A549 (cell line): ENCODE measurements at regions not wholly inside any gene's neighbourhood (a gene's known extent, or its start where the extent isn't known, plus 50 kb on each side); places are given as distances from the start of the nearest gene placed in this dataset.
A peak's percentile ranks its signal among the peaks of the same experiment; 100 is the strongest.

Experiments
- CBX2 ChIP-seq: fragments of 200-600 bp; sonication (generic); IDR thresholded peaks from 2 replicates; pipeline ENCODE4 v1.6.1; 2016; ENCODE audit warnings: low read depth, mild to moderate bottlenecking, borderline replicate concordance
- CBX8 ChIP-seq: fragments of 200-600 bp; sonication (generic); IDR thresholded peaks from 2 replicates; pipeline ENCODE4 v1.6.1; 2016
- CHD2 ChIP-seq: fragments of 150-350 bp; IDR thresholded peaks from 2 replicates; pipeline ENCODE4 v1.6.1; 2014; ENCODE audit warnings: low read length; ENCODE audit not compliant: partially characterized antibody
- CHD4 ChIP-seq: fragments of 200-600 bp; sonication (generic); IDR thresholded peaks from 2 replicates; pipeline ENCODE4 v1.6.1; 2016; ENCODE audit warnings: antibody characterized with exemption, mild to moderate bottlenecking, borderline replicate concordance
- EHF ChIP-seq: fragments of 250-450 bp; sonication (Bioruptor Pico); IDR thresholded peaks from 2 replicates; pipeline ENCODE4 v1.5.0; 2020; ENCODE audit warnings: mild to moderate bottlenecking
- EHMT2 ChIP-seq: fragments of 200-600 bp; sonication (generic); IDR thresholded peaks from 2 replicates; pipeline ENCODE4 v1.6.1; 2016; ENCODE audit warnings: antibody characterized with exemption, low read depth, mild to moderate bottlenecking, moderate library complexity
- ESRRA ChIP-seq: fragments of 150-350 bp; IDR thresholded peaks from 2 replicates; pipeline ENCODE4 v1.6.1; 2014; ENCODE audit warnings: mild to moderate bottlenecking, low read length, borderline replicate concordance
- FOSL2 ChIP-seq, 2 experiments: fragments of 450-650 bp in 1 of 2; fragments of >200 bp in 1 of 2; sonication (Bioruptor Twin) in 1 of 2; formaldehyde crosslinking; IDR thresholded peaks; 2 replicates each; pipeline versions ENCODE4 v1.5.0 to v1.6.1; 2016 to 2020; ENCODE audit warnings: mild to moderate bottlenecking in 1 of 2, moderate library complexity in 1 of 2
- FOXS1 ChIP-seq: fragments of 250-450 bp; sonication (Bioruptor Pico); IDR thresholded peaks from 2 replicates; pipeline ENCODE4 v1.5.0; 2020; ENCODE audit warnings: mild to moderate bottlenecking, moderate library complexity
- HDAC2 ChIP-seq: fragments of 200-600 bp; sonication (generic); IDR thresholded peaks from 2 replicates; pipeline ENCODE4 v1.6.1; 2016
- HEYL ChIP-seq: fragments of 250-450 bp; sonication (Bioruptor Pico); IDR thresholded peaks from 2 replicates; pipeline ENCODE4 v1.8.0; 2021; ENCODE audit warnings: mild to moderate bottlenecking, moderate library complexity
- HOXA7 ChIP-seq: fragments of 250-450 bp; sonication (Bioruptor Pico); IDR thresholded peaks from 2 replicates; pipeline ENCODE4 v1.5.0; 2020; ENCODE audit warnings: mild to moderate bottlenecking, moderate library complexity
- KDM1A ChIP-seq: fragments of 200-600 bp; sonication (generic); IDR thresholded peaks from 2 replicates; pipeline ENCODE4 v1.6.1; 2016; ENCODE audit warnings: low read depth, mild to moderate bottlenecking
- KDM5A ChIP-seq: fragments of 200-600 bp; sonication (generic); IDR thresholded peaks from 2 replicates; pipeline ENCODE4 v1.6.1; 2016; ENCODE audit warnings: antibody characterized with exemption, mild to moderate bottlenecking
- MAFK ChIP-seq: fragments of 450-650 bp; IDR thresholded peaks from 2 replicates; pipeline ENCODE4 v1.6.1; 2014; ENCODE audit not compliant: partially characterized antibody
- MYC ChIP-seq: IDR thresholded peaks from 2 replicates; pipeline ENCODE4 v1.6.1; 2012; ENCODE audit warnings: mild to moderate bottlenecking, inconsistent platforms, low read length, improper control_type of control experiment, borderline replicate concordance
- NFE2L2 ChIP-seq: fragments of 150-350 bp; conservative IDR thresholded peaks from 2 replicates; pipeline ENCODE4 v1.6.1; 2014; ENCODE audit warnings: low read length
- NR3C1 ChIP-seq: fragments of >200 bp; sonication (Bioruptor Twin); formaldehyde crosslinking; IDR thresholded peaks from 3 replicates; pipeline ENCODE4 v1.6.1; 2017
- PHF8 ChIP-seq: fragments of 200-600 bp; sonication (generic); IDR thresholded peaks from 2 replicates; pipeline ENCODE4 v1.6.1; 2016; ENCODE audit warnings: low read depth, mild to moderate bottlenecking, antibody characterized with exemption, moderate library complexity, borderline replicate concordance
- POLR2A ChIP-seq: IDR thresholded peaks from 2 replicates; pipeline ENCODE4 v1.6.1; 2012; ENCODE audit warnings: mild to moderate bottlenecking, low read length
- RAD21 ChIP-seq, 2 experiments: fragments of >200 bp in 1 of 2; sonication (Bioruptor Twin) in 1 of 2; formaldehyde crosslinking in 1 of 2; IDR thresholded peaks in 1 of 2; conservative IDR thresholded peaks in 1 of 2; 2 replicates in 1 of 2; 3 replicates in 1 of 2; pipeline ENCODE4 v1.6.1; 2012 to 2018; ENCODE audit warnings: inconsistent platforms in 1 of 2
- RCOR1 ChIP-seq: fragments of 150-350 bp; IDR thresholded peaks from 2 replicates; pipeline ENCODE4 v1.6.1; 2014; ENCODE audit warnings: antibody characterized with exemption, low read length, low read depth
- REST ChIP-seq: fragments of 200-600 bp; sonication (generic); IDR thresholded peaks from 2 replicates; pipeline ENCODE4 v1.6.1; 2016; ENCODE audit warnings: antibody characterized with exemption, mild to moderate bottlenecking, moderate library complexity
- RFX5 ChIP-seq: fragments of 450-650 bp; IDR thresholded peaks from 2 replicates; pipeline ENCODE4 v1.7.1; 2014; ENCODE audit warnings: antibody characterized with exemption, mild to moderate bottlenecking, moderate library complexity
- RNF2 ChIP-seq: fragments of 200-600 bp; sonication (generic); IDR thresholded peaks from 2 replicates; pipeline ENCODE4 v1.6.1; 2016; ENCODE audit warnings: low read depth, mild to moderate bottlenecking, antibody characterized with exemption, moderate library complexity, borderline replicate concordance
- TP53 ChIP-seq: fragments of 250-450 bp; sonication (Bioruptor Pico); IDR thresholded peaks from 2 replicates; pipeline ENCODE4 v1.5.0; 2021; ENCODE audit warnings: mild to moderate bottlenecking, moderate library complexity
- ZFP36 ChIP-seq: fragments of 450-650 bp; IDR thresholded peaks from 2 replicates; pipeline ENCODE4 v1.6.1; 2014; ENCODE audit warnings: borderline replicate concordance; ENCODE audit not compliant: partially characterized antibody
- ZNF302 ChIP-seq: fragments of 250-450 bp; sonication (Bioruptor Pico); IDR thresholded peaks from 2 replicates; pipeline ENCODE4 v1.9.0; 2021; ENCODE audit warnings: inconsistent platforms, mild to moderate bottlenecking, moderate library complexity
- ZSCAN20 ChIP-seq: fragments of 250-450 bp; sonication (Bioruptor Pico); IDR thresholded peaks from 2 replicates; pipeline ENCODE4 v1.8.0; 2022; ENCODE audit warnings: mild to moderate bottlenecking, moderate library complexity
- TF ChIP-seq, protein P1 (sequence below): fragments of 250-450 bp; sonication (Bioruptor Pico); IDR thresholded peaks from 2 replicates; pipeline ENCODE4 v1.5.0; 2020; ENCODE audit warnings: low read depth, mild to moderate bottlenecking, moderate library complexity
- TF ChIP-seq, protein P2 (sequence below): fragments of 150-350 bp; IDR thresholded peaks from 2 replicates; pipeline ENCODE4 v1.6.1; 2014; ENCODE audit warnings: low read depth, mild to moderate bottlenecking, low read length

- TF ChIP-seq EHF (CRISPR knock-in tag) = no peak
- TF ChIP-seq NR3C1 = no peak
- TF ChIP-seq RFX5 = no peak
- no peak for TF ChIP-seq REST
- TF ChIP-seq KDM5A = no peak
- TF ChIP-seq CHD2 = no peak
- TF ChIP-seq RAD21 (conservative IDR thresholded peaks at IDR 0.05 in 1 of 2, IDR thresholded peaks at IDR 0.05 in 1 of 2) = peak in 1 of 2 experiments; percentile 45; a peak in 2 of 5 replicates
- TF ChIP-seq CBX2 = no peak
- no peak for TF ChIP-seq ZSCAN20 (CRISPR knock-in tag)
- no peak for TF ChIP-seq PHF8
- TF ChIP-seq KDM1A = no peak
- no peak for TF ChIP-seq EHMT2
- TF ChIP-seq RCOR1 = no peak
- TF ChIP-seq ESRRA = no peak
- TF ChIP-seq, protein P1, sequence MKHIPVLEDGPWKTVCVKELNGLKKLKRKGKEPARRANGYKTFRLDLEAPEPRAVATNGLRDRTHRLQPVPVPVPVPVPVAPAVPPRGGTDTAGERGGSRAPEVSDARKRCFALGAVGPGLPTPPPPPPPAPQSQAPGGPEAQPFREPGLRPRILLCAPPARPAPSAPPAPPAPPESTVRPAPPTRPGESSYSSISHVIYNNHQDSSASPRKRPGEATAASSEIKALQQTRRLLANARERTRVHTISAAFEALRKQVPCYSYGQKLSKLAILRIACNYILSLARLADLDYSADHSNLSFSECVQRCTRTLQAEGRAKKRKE (CRISPR knock-in tag) = no peak
- TF ChIP-seq MAFK = no peak
- no peak for TF ChIP-seq RNF2
- TF ChIP-seq FOXS1 (CRISPR knock-in tag) = no peak
- no peak for TF ChIP-seq MYC
- no peak for TF ChIP-seq CBX8
- TF ChIP-seq CHD4 = no peak
- TF ChIP-seq TP53 (CRISPR knock-in tag) = no peak
- TF ChIP-seq HOXA7 (CRISPR knock-in tag) = no peak
- no peak for TF ChIP-seq HEYL (CRISPR knock-in tag)
- no peak for TF ChIP-seq HDAC2
- TF ChIP-seq FOSL2 (IDR thresholded peaks at IDR 0.05) = no peak
- no peak for TF ChIP-seq FOSL2 (CRISPR knock-in tag; IDR thresholded peaks at IDR 0.05)
- TF ChIP-seq ZFP36 = no peak
- TF ChIP-seq POLR2A = no peak
- TF ChIP-seq, protein P2, sequence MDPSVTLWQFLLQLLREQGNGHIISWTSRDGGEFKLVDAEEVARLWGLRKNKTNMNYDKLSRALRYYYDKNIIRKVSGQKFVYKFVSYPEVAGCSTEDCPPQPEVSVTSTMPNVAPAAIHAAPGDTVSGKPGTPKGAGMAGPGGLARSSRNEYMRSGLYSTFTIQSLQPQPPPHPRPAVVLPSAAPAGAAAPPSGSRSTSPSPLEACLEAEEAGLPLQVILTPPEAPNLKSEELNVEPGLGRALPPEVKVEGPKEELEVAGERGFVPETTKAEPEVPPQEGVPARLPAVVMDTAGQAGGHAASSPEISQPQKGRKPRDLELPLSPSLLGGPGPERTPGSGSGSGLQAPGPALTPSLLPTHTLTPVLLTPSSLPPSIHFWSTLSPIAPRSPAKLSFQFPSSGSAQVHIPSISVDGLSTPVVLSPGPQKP = no peak
- TF ChIP-seq NFE2L2 = no peak
- TF ChIP-seq ZNF302 (CRISPR knock-in tag) = no peak
Measured at GRCh38 chr3:113054552-113054951, 63.8 kb downstream of the GTPBP8 start (continued).
